Loucy (cell line): ENCODE measurements at regions not wholly inside any gene's neighbourhood (a gene's known extent, or its start where the extent isn't known, plus 50 kb on each side); places are given as distances from the start of the nearest gene placed in this dataset.

Experiments used
- H2AFZ ChIP-seq: fragments of 200-600 bp; sonication (generic); 2 replicates; pipeline ENCODE4 v1.6.0; 2016; ENCODE audit warnings: antibody characterized with exemption, mild to moderate bottlenecking, low read length, moderate library complexity
- H3F3A ChIP-seq: fragments of 200-600 bp; 2 replicates; pipeline ENCODE4 v1.6.0; 2016; ENCODE audit warnings: antibody characterized with exemption, low read depth, mild to moderate bottlenecking
- H3K27me3 ChIP-seq: fragments of 200-600 bp; sonication (generic); 2 replicates; pipeline ENCODE4 v1.6.1; 2014; ENCODE audit warnings: low read length, mild to moderate bottlenecking; ENCODE audit not compliant: insufficient read depth, poor library complexity, severe bottlenecking
- H3K36me3 ChIP-seq: fragments of 200-600 bp; sonication (generic); 2 replicates; pipeline ENCODE4 v1.6.1; 2016; ENCODE audit warnings: low read length; ENCODE audit not compliant: insufficient read depth
- H3K4me1 ChIP-seq: fragments of 200-600 bp; sonication (generic); 2 replicates; pipeline ENCODE4 v1.5.1; 2014; ENCODE audit warnings: low read length, mild to moderate bottlenecking; ENCODE audit not compliant: insufficient read depth, poor library complexity, severe bottlenecking
- H3K4me2 ChIP-seq: fragments of 200-600 bp; sonication (generic); 2 replicates; pipeline ENCODE4 v1.6.0; 2014; ENCODE audit warnings: antibody characterized with exemption, low read length, low read depth, mild to moderate bottlenecking; ENCODE audit not compliant: poor library complexity, severe bottlenecking
- H3K4me3 ChIP-seq: fragments of 200-600 bp; sonication (generic); 2 replicates; pipeline ENCODE4 v1.5.1; 2014; ENCODE audit warnings: low read length, mild to moderate bottlenecking, mixed read lengths; ENCODE audit not compliant: poor library complexity, severe bottlenecking
- H3K79me2 ChIP-seq: fragments of 200-600 bp; sonication (generic); 2 replicates; pipeline ENCODE4 v1.6.1; 2014; ENCODE audit warnings: low read length; ENCODE audit not compliant: insufficient read depth
- H3K9ac ChIP-seq: fragments of 200-600 bp; sonication (generic); 2 replicates; pipeline ENCODE4 v1.6.0; 2014; ENCODE audit warnings: mild to moderate bottlenecking, low read depth, low read length, moderate library complexity; ENCODE audit not compliant: poor library complexity, severe bottlenecking
- H3K9me2 ChIP-seq: fragments of 200-600 bp; sonication (generic); replicated peaks from 2 replicates; pipeline ENCODE4 v1.6.1; 2016; ENCODE audit warnings: low read depth, low read length, mixed read lengths
- H3K9me3 ChIP-seq: fragments of 200-600 bp; sonication (generic); 2 replicates; pipeline ENCODE4 v1.6.1; 2014; ENCODE audit warnings: mild to moderate bottlenecking, antibody characterized with exemption, low read length, low read depth; ENCODE audit not compliant: insufficient read depth
- H4K20me1 ChIP-seq: fragments of 200-600 bp; sonication (generic); 2 replicates; pipeline ENCODE4 v1.6.0; 2014; ENCODE audit warnings: antibody characterized with exemption, low read length, mild to moderate bottlenecking; ENCODE audit not compliant: insufficient read depth, poor library complexity, severe bottlenecking
- CTCF ChIP-seq: fragments of 200-600 bp; sonication (generic); conservative IDR thresholded peaks from 2 replicates; pipeline ENCODE4 v1.5.1; 2014; ENCODE audit warnings: mild to moderate bottlenecking, antibody characterized with exemption, low read length
- EZH2phosphoT487 ChIP-seq: fragments of 200-600 bp; IDR thresholded peaks from 2 replicates; pipeline ENCODE4 v1.6.1; 2018; ENCODE audit warnings: antibody characterized with exemption, mild to moderate bottlenecking, moderate library complexity, borderline replicate concordance

GRCh38 chr5:35420200-35420599 is 189.9 kb upstream of the PRLR start:
- H3K36me3 ChIP-seq, result no peaks in the 10 kb centered on the region
- no peak overlapping the region for H3K9ac ChIP-seq
- no peak overlapping the region for H2AFZ ChIP-seq
- H3K9me3 ChIP-seq, result no peaks in the 10 kb centered on the region
- H3K4me1 ChIP-seq, result no peaks in the 10 kb centered on the region
- H3K4me3 ChIP-seq, result no peak overlapping the region
- no peaks in the 10 kb centered on the region for H3K79me2 ChIP-seq
- no peak overlapping the region for H3K4me2 ChIP-seq
- no peaks in the 10 kb centered on the region for H3K9me2 ChIP-seq
- peaks cover 13% of the 10 kb centered on the region for H3K27me3 ChIP-seq
- TF ChIP-seq CTCF, result no peak
- TF ChIP-seq EZH2phosphoT487, result no peak
- no peaks in the 10 kb centered on the region for H4K20me1 ChIP-seq
- H3F3A ChIP-seq, result no peaks in the 10 kb centered on the region

GRCh38 chr5:35417040-35417439 is 186.8 kb upstream of the PRLR start:
- H2AFZ ChIP-seq, result no peak overlapping the region

GRCh38 chr5:35416217-35416988 is 186.1 kb upstream of the PRLR start:
- H3K79me2 ChIP-seq, result no peaks in the 10 kb centered on the region
- no peak overlapping the region for H3K4me3 ChIP-seq
- no peaks in the 10 kb centered on the region for H3K27me3 ChIP-seq
- H2AFZ ChIP-seq, result no peak overlapping the region
- no peaks in the 10 kb centered on the region for H4K20me1 ChIP-seq
- H3K9ac ChIP-seq, result no peak overlapping the region
- H3K9me2 ChIP-seq, result no peaks in the 10 kb centered on the region
- H3K4me2 ChIP-seq, result no peak overlapping the region
- no peaks in the 10 kb centered on the region for H3K36me3 ChIP-seq
- H3K4me1 ChIP-seq, result no peaks in the 10 kb centered on the region
- H3F3A ChIP-seq, result no peaks in the 10 kb centered on the region
- no peak for TF ChIP-seq CTCF
- no peak for TF ChIP-seq EZH2phosphoT487
- H3K9me3 ChIP-seq, result no peaks in the 10 kb centered on the region

More at GRCh38 chr5:35417040-35417439, 186.8 kb upstream of the PRLR start:
- Histone ChIP-seq H3K36me3 (no peaks in the 10 kb centered on the region), H3K79me2 (no peaks in the 10 kb centered on the region), H3K9me3 (no peaks in the 10 kb centered on the region), H3K4me3 (no peak overlapping the region), H3K27me3 (no peaks in the 10 kb centered on the region), H4K20me1 (no peaks in the 10 kb centered on the region), H3K9me2 (no peaks in the 10 kb centered on the region), H3K9ac (no peak overlapping the region), H3F3A (no peaks in the 10 kb centered on the region), H3K4me1 (no peaks in the 10 kb centered on the region), H3K4me2 (no peak overlapping the region)
- TF ChIP-seq EZH2phosphoT487 (no peak), CTCF (no peak)
